GM18907 (cell line): ENCODE measurements at regions not wholly inside any gene's neighbourhood (a gene's known extent, or its start where the extent isn't known, plus 50 kb on each side); places are given as distances from the start of the nearest gene placed in this dataset.
"Not testable (repeated sequence)": the region's sequence is repeated elsewhere in the genome, so short reads cannot be mapped to it uniquely, and the experiment has no call there.

ENCODE experiments used
- ATAC-seq: cut with Tn5 transposase; IDR thresholded peaks from one replicate; pipeline ENCODE4 v1.9.1; 2021; ENCODE audit warnings: mild to moderate bottlenecking, moderate library complexity; ENCODE audit not compliant: unreplicated experiment

GRCh38 chr4:23423540-23423939 is 466.3 kb downstream of the PPARGC1A start:
- no peak for ATAC-seq

- ATAC-seq, result no peak
These were observed 467.0 kb downstream of the PPARGC1A start for GRCh38 chr4:23422878-23423277.

GRCh38 chr4:23413631-23414030 is 476.2 kb downstream of the PPARGC1A start:
- no peak for ATAC-seq

- no peak for ATAC-seq
These were observed 477.1 kb downstream of the PPARGC1A start for GRCh38 chr4:23412701-23413100.

GRCh38 chr4:23408913-23409312 is 480.9 kb downstream of the PPARGC1A start:
- ATAC-seq, result not testable (repeated sequence)

GRCh38 chr4:23401572-23401971 is 488.3 kb downstream of the PPARGC1A start:
- ATAC-seq, result no peak

- ATAC-seq, result no peak
These were observed 496.9 kb downstream of the PPARGC1A start for GRCh38 chr4:23392860-23393458.

GRCh38 chr4:23390246-23390645 is 499.6 kb downstream of the PPARGC1A start:
- no peak for ATAC-seq

GRCh38 chr4:23388699-23389395 is 501.0 kb downstream of the PPARGC1A start:
- no peak for ATAC-seq

- no peak for ATAC-seq
These were observed 501.6 kb downstream of the PPARGC1A start for GRCh38 chr4:23388255-23388654.

- ATAC-seq, result no peak
These were observed 505.1 kb downstream of the PPARGC1A start for GRCh38 chr4:23384741-23385140.

- ATAC-seq, result no peak
These were observed 507.0 kb downstream of the PPARGC1A start for GRCh38 chr4:23382879-23383278.

- ATAC-seq, result no peak
These were observed 515.6 kb downstream of the PPARGC1A start for GRCh38 chr4:23374259-23374658.

GRCh38 chr4:23373261-23373660 is 516.6 kb downstream of the PPARGC1A start:
- no peak for ATAC-seq

GRCh38 chr4:23371533-23371932 is 518.3 kb downstream of the PPARGC1A start:
- ATAC-seq, result no peak

- ATAC-seq, result no peak
These were observed 520.5 kb downstream of the PPARGC1A start for GRCh38 chr4:23369331-23369730.

- no peak for ATAC-seq
These were observed 521.7 kb downstream of the PPARGC1A start for GRCh38 chr4:23368081-23368697.

- ATAC-seq, result no peak
These were observed 523.3 kb downstream of the PPARGC1A start for GRCh38 chr4:23366557-23366906.

GRCh38 chr4:23365871-23366556 is 523.8 kb downstream of the PPARGC1A start:
- no peak for ATAC-seq

- ATAC-seq, result no peak
These were observed 524.8 kb downstream of the PPARGC1A start for GRCh38 chr4:23365086-23365485.

GRCh38 chr4:23364167-23364566 is 525.7 kb downstream of the PPARGC1A start:
- ATAC-seq, result no peak

- no peak for ATAC-seq
These were observed 528.4 kb downstream of the PPARGC1A start for GRCh38 chr4:23361453-23361852.
